HEK293 (cell line): ENCODE measurements at regions not wholly inside any gene's neighbourhood (a gene's known extent, or its start where the extent isn't known, plus 50 kb on each side); places are given as distances from the start of the nearest gene placed in this dataset.

ENCODE experiments used
- CTCF ChIA-PET: fragments of 350-600 bp; formaldehyde crosslinking; extraction: SDS; loops from one replicate; lab custom pipeline; 2021; ENCODE audit warnings: antibody characterized with exemption; lab: Yijun Ruan, JAX
- POLR2A ChIA-PET: fragments of 300-600 bp; formaldehyde crosslinking; extraction: SDS; loops from one replicate; lab custom pipeline; 2020; ENCODE audit warnings: antibody characterized with exemption, inconsistent platforms; lab: Yijun Ruan, JAX
- H3K27ac ChIP-seq: fragments of 200-500 bp; sonication (Bioruptor generic); 2 replicates; pipeline ENCODE4 v1.5.1; 2014; ENCODE audit warnings: low read depth, low read length, control low read depth, inconsistent platforms; ENCODE audit errors: extremely low read depth
- H3K36me3 ChIP-seq, 2 experiments: fragments of 200-500 bp in 1 of 2; sonication (Bioruptor generic) in 1 of 2; 1 replicate in 1 of 2; 2 replicates in 1 of 2; pipeline ENCODE4 v1.5.1; 2014 to 2017; ENCODE audit warnings: inconsistent platforms in 2 of 2, low read length in 2 of 2; ENCODE audit not compliant: control insufficient read depth in 2 of 2, insufficient read depth in 1 of 2
- H3K4me1 ChIP-seq: fragments of 200-500 bp; sonication (Bioruptor generic); 2 replicates; pipeline ENCODE4 v1.5.1; 2014; ENCODE audit warnings: mild to moderate bottlenecking, low read length, inconsistent platforms; ENCODE audit not compliant: control insufficient read depth, insufficient read depth
- H3K4me3 ChIP-seq: 2 replicates; pipeline ENCODE4 v1.5.1; 2011; ENCODE audit warnings: low read depth, mild to moderate bottlenecking, control low read depth, low read length, moderate library complexity
- H3K9me3 ChIP-seq: fragments of 200-500 bp; sonication (Bioruptor generic); 2 replicates; pipeline ENCODE4 v1.5.1; 2014; ENCODE audit warnings: low read depth, low read length, inconsistent platforms; ENCODE audit not compliant: control insufficient read depth, insufficient read depth
- AEBP2 ChIP-seq: fragments of 450-650 bp; formaldehyde crosslinking; IDR thresholded peaks from 2 replicates; pipeline ENCODE4 v1.5.1; 2016; ENCODE audit warnings: missing biosample characterization, missing genetic modification characterization, borderline replicate concordance
- FEZF1 ChIP-seq: fragments of 450-650 bp; formaldehyde crosslinking; IDR thresholded peaks from 2 replicates; pipeline ENCODE4 v1.5.1; 2016; ENCODE audit warnings: missing biosample characterization, missing genetic modification characterization
- HIC1 ChIP-seq: fragments of 450-650 bp; formaldehyde crosslinking; IDR thresholded peaks from 2 replicates; pipeline ENCODE4 v1.5.1; 2016; ENCODE audit warnings: missing biosample characterization, missing genetic modification characterization
- KLF10 ChIP-seq: fragments of 450-650 bp; IDR thresholded peaks from 2 replicates; pipeline ENCODE4 v1.5.1; 2018; ENCODE audit warnings: missing biosample characterization, mild to moderate bottlenecking, missing genetic modification characterization
- SCRT2 ChIP-seq: fragments of 450-650 bp; formaldehyde crosslinking; IDR thresholded peaks from 2 replicates; pipeline ENCODE4 v1.5.1; 2016; ENCODE audit warnings: missing biosample characterization, missing genetic modification characterization
- TSHZ1 ChIP-seq: fragments of 450-650 bp; formaldehyde crosslinking; IDR thresholded peaks from 2 replicates; pipeline ENCODE4 v1.5.1; 2016; ENCODE audit warnings: missing biosample characterization, missing genetic modification characterization, borderline replicate concordance
- ZEB2 ChIP-seq: fragments of 450-650 bp; formaldehyde crosslinking; IDR thresholded peaks from 2 replicates; pipeline ENCODE4 v1.5.1; 2016; ENCODE audit warnings: missing biosample characterization, missing genetic modification characterization
- ZIC2 ChIP-seq: fragments of 450-650 bp; formaldehyde crosslinking; IDR thresholded peaks from 2 replicates; pipeline ENCODE4 v1.5.1; 2016; ENCODE audit warnings: missing biosample characterization, missing genetic modification characterization
- ZNF140 ChIP-seq: fragments of 450-650 bp; formaldehyde crosslinking; IDR thresholded peaks from 2 replicates; pipeline ENCODE4 v1.5.1; 2016; ENCODE audit warnings: missing biosample characterization, missing genetic modification characterization
- ZNF248 ChIP-seq: fragments of 450-650 bp; formaldehyde crosslinking; IDR thresholded peaks from 2 replicates; pipeline ENCODE4 v1.5.1; 2017; ENCODE audit warnings: missing biosample characterization, missing genetic modification characterization
- ZNF292 ChIP-seq: fragments of 450-650 bp; formaldehyde crosslinking; IDR thresholded peaks from 2 replicates; pipeline ENCODE4 v1.5.1; 2016; ENCODE audit warnings: low read depth, missing biosample characterization, missing genetic modification characterization, borderline replicate concordance
- ZNF350 ChIP-seq: fragments of 450-650 bp; formaldehyde crosslinking; IDR thresholded peaks from 2 replicates; pipeline ENCODE4 v1.5.0; 2017; ENCODE audit warnings: missing biosample characterization, mild to moderate bottlenecking, missing genetic modification characterization
- ZNF394 ChIP-seq: fragments of 450-650 bp; formaldehyde crosslinking; IDR thresholded peaks from 2 replicates; pipeline ENCODE4 v1.5.1; 2016; ENCODE audit warnings: missing biosample characterization, missing genetic modification characterization, mild to moderate bottlenecking, moderate library complexity, borderline replicate concordance
- ZNF544 ChIP-seq: fragments of 450-650 bp; formaldehyde crosslinking; IDR thresholded peaks from 2 replicates; pipeline ENCODE4 v1.5.0; 2017; ENCODE audit warnings: missing biosample characterization, missing genetic modification characterization
- ZNF549 ChIP-seq: fragments of 450-650 bp; IDR thresholded peaks from 2 replicates; pipeline ENCODE4 v1.5.1; 2018; ENCODE audit warnings: missing biosample characterization, missing genetic modification characterization, mild to moderate bottlenecking, inconsistent platforms, moderate library complexity
- ZNF610 ChIP-seq: fragments of 450-650 bp; formaldehyde crosslinking; IDR thresholded peaks from 2 replicates; pipeline ENCODE4 v1.5.1; 2016; ENCODE audit warnings: missing biosample characterization, missing genetic modification characterization, borderline replicate concordance
- ZNF791 ChIP-seq: fragments of 450-650 bp; formaldehyde crosslinking; IDR thresholded peaks from 2 replicates; pipeline ENCODE4 v1.5.1; 2016; ENCODE audit warnings: missing biosample characterization, missing genetic modification characterization
- ZNF792 ChIP-seq: fragments of 450-650 bp; formaldehyde crosslinking; IDR thresholded peaks from 2 replicates; pipeline ENCODE4 v1.5.1; 2016; ENCODE audit warnings: missing biosample characterization, missing genetic modification characterization

- no peak for TF ChIP-seq ZNF549 (tag by site-specific recombination)
- TF ChIP-seq ZIC2 = no peak
- no peak for TF ChIP-seq SCRT2 (tag by site-specific recombination)
- no peak for TF ChIP-seq ZNF394 (tag by site-specific recombination)
- no peak for TF ChIP-seq ZNF292 (tag by site-specific recombination)
Measured at GRCh38 chr12:125299840-125300239, 234.6 kb downstream of the AACS start (continued).

GRCh38 chr12:125300249-125300648 lies 235.0 kb downstream of the AACS start:
- POLR2A ChIA-PET = no interaction called here

GRCh38 chr12:125303337-125303736 lies 238.1 kb downstream of the AACS start:
- CTCF ChIA-PET = interaction anchor here (1.2 kb wide), 1 partner anchor 67 kb away, joined by 4 read pairs; no protein-coding TSS in a partner anchor
- peak; percentile 75 for TF ChIP-seq ZNF140 (tag by site-specific recombination)
- TF ChIP-seq ZEB2 (tag by site-specific recombination) = no peak
- TF ChIP-seq FEZF1 (tag by site-specific recombination) = no peak
- Histone ChIP-seq H3K4me3 (no peak overlapping the region), H3K27ac (no peak overlapping the region), H3K4me1 (no peaks in the 10 kb centered on the region), H3K36me3 (no peaks in the 10 kb centered on the region), H3K9me3 (no peaks in the 10 kb centered on the region)
- POLR2A ChIA-PET = no interaction called here

More at GRCh38 chr12:125300249-125300648, 235.0 kb downstream of the AACS start:
- Histone ChIP-seq H3K9me3 (no peaks in the 10 kb centered on the region), H3K4me3 (no peak overlapping the region), H3K27ac (no peak overlapping the region), H3K4me1 (no peaks in the 10 kb centered on the region), H3K36me3 (no peaks in the 10 kb centered on the region)
- CTCF ChIA-PET = interaction anchor here (0.6 kb wide), 2 partner anchors 63 to 1983 kb away, joined by 3 to 4 read pairs; no protein-coding TSS in a partner anchor
- TF ChIP-seq ZNF248 (tag by site-specific recombination) (no peak), HIC1 (tag by site-specific recombination) (no peak), TSHZ1 (tag by site-specific recombination) (no peak)

GRCh38 chr12:125304029-125304428 lies 238.8 kb downstream of the AACS start:
- CTCF ChIA-PET = interaction anchor here (1.0 to 1.3 kb wide), 3 partner anchors 27 to 121 kb away, joined by 3 to 4 read pairs (median 4); no protein-coding TSS in a partner anchor
- POLR2A ChIA-PET = no interaction called here
- Histone ChIP-seq H3K36me3 (no peaks in the 10 kb centered on the region), H3K4me1 (no peaks in the 10 kb centered on the region), H3K27ac (no peak overlapping the region), H3K9me3 (no peaks in the 10 kb centered on the region), H3K4me3 (no peak overlapping the region)
- TF ChIP-seq ZNF350 (tag by site-specific recombination) = no peak
- TF ChIP-seq AEBP2 (tag by site-specific recombination) = no peak
- TF ChIP-seq ZNF791 (tag by site-specific recombination) = no peak
- TF ChIP-seq ZNF792 (tag by site-specific recombination) = no peak
- no peak for TF ChIP-seq ZNF544 (tag by site-specific recombination)
- peak; percentile 99 for TF ChIP-seq ZNF610 (tag by site-specific recombination)
- TF ChIP-seq KLF10 = no peak
